KMS-11 (cell line): ENCODE measurements at regions not wholly inside any gene's neighbourhood (a gene's known extent, or its start where the extent isn't known, plus 50 kb on each side); places are given as distances from the start of the nearest gene placed in this dataset.

Experiments
- H2AFZ ChIP-seq: fragments of 200-600 bp; sonication (generic); 2 replicates; pipeline ENCODE4 v1.6.1; 2016; ENCODE audit warnings: antibody characterized with exemption, mixed run types, low read depth
- H3K27ac ChIP-seq: fragments of 200-600 bp; sonication (generic); 2 replicates; pipeline ENCODE4 v1.6.1; 2016; ENCODE audit warnings: mild to moderate bottlenecking, mixed run types
- H3K27me3 ChIP-seq: fragments of 200-600 bp; sonication (generic); 2 replicates; pipeline ENCODE4 v1.6.1; 2017; ENCODE audit warnings: mild to moderate bottlenecking, low read depth, mixed run types, moderate library complexity; ENCODE audit not compliant: insufficient read depth
- H3K36me3 ChIP-seq: fragments of 200-600 bp; sonication (generic); 2 replicates; pipeline ENCODE4 v1.6.1; 2017; ENCODE audit warnings: mild to moderate bottlenecking, mixed run types; ENCODE audit not compliant: insufficient read depth
- H3K4me1 ChIP-seq: fragments of 200-600 bp; sonication (generic); 2 replicates; pipeline ENCODE4 v1.6.1; 2016; ENCODE audit warnings: mild to moderate bottlenecking, low read depth, mixed run types; ENCODE audit not compliant: poor library complexity, severe bottlenecking
- H3K4me2 ChIP-seq: fragments of 200-600 bp; sonication (generic); 2 replicates; pipeline ENCODE4 v1.7.0; 2016; ENCODE audit warnings: mild to moderate bottlenecking, mixed run types
- H3K4me3 ChIP-seq: fragments of 200-600 bp; sonication (generic); IDR thresholded peaks from 2 replicates; pipeline ENCODE4 v1.6.1; 2017; ENCODE audit warnings: low read depth, low read length, mixed read lengths; ENCODE audit not compliant: insufficient read depth
- H3K79me2 ChIP-seq: fragments of 200-600 bp; sonication (generic); 2 replicates; pipeline ENCODE4 v1.6.1; 2016; ENCODE audit warnings: low read depth, mixed run types; ENCODE audit not compliant: insufficient read depth
- H3K9ac ChIP-seq: fragments of 200-600 bp; sonication (generic); 2 replicates; pipeline ENCODE4 v1.6.1; 2016; ENCODE audit warnings: mild to moderate bottlenecking, mixed run types
- H4K20me1 ChIP-seq: fragments of 200-600 bp; sonication (generic); 2 replicates; pipeline ENCODE4 v1.6.1; 2016; ENCODE audit warnings: mild to moderate bottlenecking, mixed run types; ENCODE audit not compliant: insufficient read depth
- CTCF ChIP-seq: fragments of 200-600 bp; sonication (generic); conservative IDR thresholded peaks from 2 replicates; pipeline ENCODE4 v1.6.1; 2017; ENCODE audit warnings: low read depth, mild to moderate bottlenecking, antibody characterized with exemption, low read length, moderate library complexity, mixed read lengths

DNA sequence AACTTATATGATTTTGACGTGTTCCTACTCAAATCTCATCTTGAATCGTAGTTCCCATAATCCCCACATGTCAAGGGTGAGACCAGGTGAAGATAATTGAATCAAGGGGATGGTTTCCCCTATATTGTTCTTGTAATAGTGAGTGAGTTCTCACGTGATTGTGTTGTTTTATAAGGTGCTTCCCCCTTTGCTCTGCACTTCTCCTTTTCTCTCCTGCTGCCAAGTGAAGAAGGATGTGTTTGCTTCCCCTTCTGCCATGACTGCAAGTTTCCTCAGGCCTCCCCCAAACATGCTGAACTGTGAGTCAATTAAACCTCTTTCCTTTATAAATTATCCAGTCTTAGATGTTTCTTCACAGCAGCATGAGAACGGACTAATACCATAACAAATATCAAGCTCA lies 83.2 kb downstream of the MANEA start:
- no peak for TF ChIP-seq CTCF
- H3K79me2 ChIP-seq, result no peaks in the 10 kb centered on the region
- H3K9ac ChIP-seq, result no peak overlapping the region
- H3K27me3 ChIP-seq, result no peaks in the 10 kb centered on the region
- no peak overlapping the region for H3K4me2 ChIP-seq
- no peak overlapping the region for H3K27ac ChIP-seq
- no peak overlapping the region for H2AFZ ChIP-seq
- no peaks in the 10 kb centered on the region for H3K36me3 ChIP-seq
- H3K4me1 ChIP-seq, result no peaks in the 10 kb centered on the region
- no peak overlapping the region for H3K4me3 ChIP-seq
- H4K20me1 ChIP-seq, result no peaks in the 10 kb centered on the region

DNA sequence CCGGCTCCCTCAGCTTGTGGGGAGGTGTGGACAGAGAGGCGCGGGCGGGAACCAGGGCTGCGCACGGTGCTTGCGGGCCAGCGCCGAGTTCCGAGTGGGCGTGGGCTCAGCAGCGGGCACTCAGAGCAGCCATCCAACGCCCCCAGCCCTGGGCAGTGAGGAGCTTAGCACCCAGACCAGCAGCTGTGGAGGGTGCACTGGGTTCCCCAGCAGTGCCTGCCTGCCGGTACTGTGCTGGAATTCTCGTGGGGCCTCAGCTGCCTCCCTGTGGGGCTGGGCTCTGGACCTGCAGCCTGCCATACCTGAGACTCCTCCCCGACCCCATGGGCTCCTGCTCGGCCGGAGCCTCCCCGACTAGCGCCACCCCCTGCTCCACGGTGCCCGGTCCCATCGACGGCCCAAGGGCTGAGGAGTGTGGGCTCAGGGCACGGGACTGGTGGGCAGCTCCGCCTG lies 92.7 kb downstream of the MANEA start:
- H3K4me3 ChIP-seq, result no peak overlapping the region
- no peaks in the 10 kb centered on the region for H3K36me3 ChIP-seq
- no peak overlapping the region for H2AFZ ChIP-seq
- no peak overlapping the region for H3K27ac ChIP-seq
- no peaks in the 10 kb centered on the region for H3K27me3 ChIP-seq
- no peaks in the 10 kb centered on the region for H3K4me1 ChIP-seq
- H4K20me1 ChIP-seq, result no peaks in the 10 kb centered on the region
- H3K4me2 ChIP-seq, result no peak overlapping the region
- TF ChIP-seq CTCF, result no peak
- H3K79me2 ChIP-seq, result no peaks in the 10 kb centered on the region
- H3K9ac ChIP-seq, result no peak overlapping the region

- Histone ChIP-seq H3K4me1 (no peaks in the 10 kb centered on the region), H2AFZ (no peak overlapping the region), H3K4me3 (no peak overlapping the region), H3K27ac (no peak overlapping the region), H3K4me2 (no peak overlapping the region), H3K36me3 (no peaks in the 10 kb centered on the region), H3K79me2 (no peaks in the 10 kb centered on the region), H3K9ac (no peak overlapping the region), H4K20me1 (no peaks in the 10 kb centered on the region), H3K27me3 (no peaks in the 10 kb centered on the region)
- TF ChIP-seq CTCF, result no peak
These were observed 98.8 kb downstream of the MANEA start for GRCh38 chr6:95676011-95676628.

DNA sequence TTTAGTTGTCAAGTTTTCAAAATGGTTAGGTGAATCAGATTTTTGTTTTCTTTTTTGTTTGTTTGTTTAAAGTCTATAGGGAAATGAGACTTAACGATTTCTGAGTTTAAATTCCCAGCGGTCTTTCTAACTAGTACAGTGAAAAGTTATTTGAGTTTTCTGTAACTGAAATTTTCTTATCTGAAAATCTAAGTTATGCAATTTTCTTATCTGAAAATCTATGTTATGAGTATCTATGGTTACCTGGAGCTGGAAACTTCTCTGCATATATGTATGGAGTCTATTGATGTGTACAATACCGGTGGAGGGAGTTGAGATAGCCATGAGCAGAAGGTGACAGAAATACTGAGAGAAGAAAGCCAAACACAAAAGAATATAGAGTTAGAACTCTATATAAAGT lies 102.6 kb downstream of the MANEA start:
- H3K36me3 ChIP-seq, result no peaks in the 10 kb centered on the region
- no peak overlapping the region for H3K4me2 ChIP-seq
- no peaks in the 10 kb centered on the region for H4K20me1 ChIP-seq
- no peak for TF ChIP-seq CTCF
- no peak overlapping the region for H3K27ac ChIP-seq
- no peaks in the 10 kb centered on the region for H3K4me1 ChIP-seq
- H2AFZ ChIP-seq, result no peak overlapping the region
- H3K79me2 ChIP-seq, result no peaks in the 10 kb centered on the region
- no peak overlapping the region for H3K9ac ChIP-seq
- no peak overlapping the region for H3K4me3 ChIP-seq
- no peaks in the 10 kb centered on the region for H3K27me3 ChIP-seq
